HepG2 (cell line): ENCODE measurements at regions not wholly inside any gene's neighbourhood (a gene's known extent, or its start where the extent isn't known, plus 50 kb on each side); places are given as distances from the start of the nearest gene placed in this dataset.

Experiments
- ATAC-seq: fragments of 200-7000 bp; cut with Tn5 transposase; 3 replicates; pipeline ENCODE4 v1.9.1; 2020; ENCODE audit warnings: mild to moderate bottlenecking, moderate library complexity
- BruUV-seq: library from RNA; stranded (reverse); fragments of 400-500 nt; replicated peaks from 2 replicates; lab custom pipeline; 2021; lab: Mats Ljungman, UMichigan
- CTCF ChIA-PET: fragments of 300-600 bp; formaldehyde crosslinking; extraction: SDS; loops from one replicate; lab custom pipeline; 2021; ENCODE audit warnings: low total read pairs, inconsistent platforms, low intra/inter-chr PET ratio; lab: Yijun Ruan, JAX
- POLR2A ChIA-PET: fragments of 350-600 bp; sonication (Branson Sonifier 250); formaldehyde crosslinking; loops from one replicate; lab custom pipeline; 2020; ENCODE audit warnings: antibody characterized with exemption, inconsistent platforms; lab: Yijun Ruan, JAX
- DNase-seq: peaks from one replicate; pipeline ENCODE4 v3.0.0-alpha.2; 2015; ENCODE audit warnings: low spot score
- FAIRE-seq: peaks from 3 replicates; lab custom pipeline; 2011; peaks lifted over from hg19 to GRCh38; lab: Jason Lieb, UNC
- H2AFZ ChIP-seq: one replicate; pipeline ENCODE4 v1.6.1; 2011; ENCODE audit warnings: low read length, inconsistent platforms
- H3K27ac ChIP-seq: fragments of 300-600 bp; 3 replicates; pipeline ENCODE4 v1.8.0; 2011; ENCODE audit warnings: mixed run types, mild to moderate bottlenecking, mixed read lengths, low read length, inconsistent platforms; ENCODE audit not compliant: insufficient read depth; ENCODE audit errors: extremely low read length
- H3K27me3 ChIP-seq, 2 experiments: fragments of 200-600 bp in 1 of 2; 2 replicates in 1 of 2; 3 replicates in 1 of 2; pipeline versions ENCODE4 v1.6.0 to v1.8.0; 2011; ENCODE audit warnings: low read length in 2 of 2, mild to moderate bottlenecking in 2 of 2, moderate library complexity in 2 of 2, inconsistent platforms in 1 of 2; ENCODE audit not compliant: insufficient read depth in 2 of 2, control insufficient read depth in 1 of 2
- H3K36me3 ChIP-seq, 2 experiments: fragments of 200-600 bp in 1 of 2; replicated peaks in 1 of 2; 2 replicates in 1 of 2; 3 replicates in 1 of 2; pipeline versions ENCODE4 v1.5.1 to v1.8.0; 2011; ENCODE audit warnings: low read length in 2 of 2, inconsistent platforms in 1 of 2; ENCODE audit not compliant: insufficient read depth in 2 of 2, control insufficient read depth in 1 of 2
- H3K4me1 ChIP-seq: 2 replicates; pipeline ENCODE4 v1.5.1; 2012; ENCODE audit warnings: low read length, inconsistent platforms; ENCODE audit not compliant: insufficient read depth
- H3K4me2 ChIP-seq: 2 replicates; pipeline ENCODE4 v1.6.0; 2011; ENCODE audit warnings: low read depth, low read length, inconsistent platforms
- H3K4me3 ChIP-seq, 3 experiments: fragments of 200-600 bp in 1 of 3; sonication (generic), shearing (Covaris generic) in 1 of 3; replicated peaks in 1 of 3; 2 replicates each; pipeline ENCODE4 v1.5.1; 2011 to 2016; ENCODE audit warnings: low read length in 3 of 3, inconsistent platforms in 2 of 3, low read depth in 2 of 3, mild to moderate bottlenecking in 2 of 3, control low read depth in 1 of 3, mixed read lengths in 1 of 3; ENCODE audit not compliant: insufficient read depth in 1 of 3
- H3K79me2 ChIP-seq: one replicate; pipeline ENCODE4 v1.6.1; 2011; ENCODE audit warnings: low read length, inconsistent platforms; ENCODE audit not compliant: insufficient read depth
- H3K9ac ChIP-seq: 2 replicates; pipeline ENCODE4 v1.6.0; 2011; ENCODE audit warnings: mild to moderate bottlenecking, low read depth, low read length, inconsistent platforms; ENCODE audit not compliant: insufficient read depth
- H3K9me3 ChIP-seq: 2 replicates; pipeline ENCODE4 v1.5.1; 2012; ENCODE audit warnings: mild to moderate bottlenecking, low read length
- H4K20me1 ChIP-seq: 2 replicates; pipeline ENCODE4 v1.6.0; 2011; ENCODE audit warnings: inconsistent platforms, mild to moderate bottlenecking, low read length, moderate library complexity; ENCODE audit not compliant: insufficient read depth
- CENPX ChIP-seq: sonication (generic); formaldehyde crosslinking; IDR thresholded peaks from 2 replicates; pipeline ENCODE4 v1.9.0; 2021; ENCODE audit warnings: mild to moderate bottlenecking, missing genetic modification reagents, moderate library complexity
- NRL ChIP-seq: sonication (generic); formaldehyde crosslinking; IDR thresholded peaks from 2 replicates; pipeline ENCODE4 v1.5.0; 2020; ENCODE audit warnings: missing genetic modification reagents, mild to moderate bottlenecking, moderate library complexity, borderline replicate concordance
- ZNF800 ChIP-seq: sonication (generic); formaldehyde crosslinking; IDR thresholded peaks from 2 replicates; pipeline ENCODE4 v1.4.0; 2020; ENCODE audit warnings: missing genetic modification reagents
- WGBS: methylation state at CpG from one replicate; pipeline ENCODE4 v1.1.6; 2017; ENCODE audit warnings: low lambda C conversion rate; 5-methylcytosine and 5-hydroxymethylcytosine counted together
- in situ Hi-C: cut with HindIII; loops from 2 replicates; pipeline ENCODE4 v1.10.0; 2017; ENCODE audit warnings: low pct_unique_long_range_greater_than_20kb; ENCODE audit not compliant: extremely low pct_ligation_motif_present
- intact Hi-C: fragments of 100-400 bp; cut with micrococcal nuclease; formaldehyde crosslinking; loops from one replicate; pipeline ENCODE4 v1.10.0; 2022; ENCODE audit not compliant: unreplicated experiment
- TF ChIP-seq, protein P1 (sequence below): fragments of 450-650 bp; IDR thresholded peaks from 2 replicates; pipeline ENCODE4 v1.6.1; 2016

DNA sequence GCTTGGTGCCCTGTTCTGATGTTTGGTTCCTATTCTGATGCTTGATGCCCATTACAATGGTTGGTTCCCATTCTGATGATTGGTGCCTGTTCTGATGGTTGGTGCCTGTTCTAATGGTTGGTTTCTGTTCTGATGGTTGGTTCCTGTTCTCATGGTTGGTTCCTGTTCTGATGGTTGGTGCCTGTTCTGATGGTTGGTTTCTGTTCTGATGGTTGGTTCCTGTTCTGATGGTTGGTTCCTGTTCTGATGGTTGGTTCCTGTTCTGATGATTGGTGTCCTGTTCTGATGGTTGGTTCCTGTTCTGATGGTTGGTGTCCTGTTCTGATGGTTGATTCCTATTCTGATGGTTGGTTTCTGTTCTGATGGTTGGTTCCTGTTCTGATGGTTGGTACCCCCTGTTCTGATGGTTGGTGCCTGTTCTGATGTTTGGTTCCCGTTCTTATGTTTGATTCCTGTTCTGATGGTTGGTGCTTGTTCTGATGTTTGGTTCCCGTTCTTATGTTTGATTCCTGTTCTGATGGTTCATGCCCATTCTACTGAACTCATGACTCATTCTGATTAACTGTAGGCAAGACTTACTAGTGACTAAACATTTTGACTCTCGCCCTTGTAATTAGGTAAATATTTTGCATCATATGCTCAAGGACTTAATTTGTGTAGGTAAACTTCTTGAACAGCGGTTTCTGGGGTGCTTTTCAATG lies 146.2 kb downstream of the DLL1 start:
- in situ Hi-C loops = no loop called here
- WGBS = 2% methylated on average over 4 of the region's 4 CpGs
- ChIA-PET CTCF (no interaction called here), POLR2A (no interaction called here)
- Histone ChIP-seq H3K27ac (no peak overlapping the region), H3K9ac (no peak overlapping the region), H3K9me3 (no peaks in the 10 kb centered on the region), H2AFZ (no peak overlapping the region), H3K4me3 (no peak overlapping the region), H3K79me2 (no peaks in the 10 kb centered on the region), H3K27me3 (peaks cover 12 to 46% of the 10 kb centered on the region in 2 experiments; a peak in 3 of 5 replicates), H3K4me2 (no peak overlapping the region), H4K20me1 (no peaks in the 10 kb centered on the region), H3K36me3 (no peaks in the 10 kb centered on the region), H3K4me1 (peaks cover 11% of the 10 kb centered on the region)
- no peak for ATAC-seq
- no peak for DNase-seq
- intact Hi-C loops = no loop called here
- BruUV-seq = no TSS peak
- no peak for FAIRE-seq
- TF ChIP-seq, protein P1, sequence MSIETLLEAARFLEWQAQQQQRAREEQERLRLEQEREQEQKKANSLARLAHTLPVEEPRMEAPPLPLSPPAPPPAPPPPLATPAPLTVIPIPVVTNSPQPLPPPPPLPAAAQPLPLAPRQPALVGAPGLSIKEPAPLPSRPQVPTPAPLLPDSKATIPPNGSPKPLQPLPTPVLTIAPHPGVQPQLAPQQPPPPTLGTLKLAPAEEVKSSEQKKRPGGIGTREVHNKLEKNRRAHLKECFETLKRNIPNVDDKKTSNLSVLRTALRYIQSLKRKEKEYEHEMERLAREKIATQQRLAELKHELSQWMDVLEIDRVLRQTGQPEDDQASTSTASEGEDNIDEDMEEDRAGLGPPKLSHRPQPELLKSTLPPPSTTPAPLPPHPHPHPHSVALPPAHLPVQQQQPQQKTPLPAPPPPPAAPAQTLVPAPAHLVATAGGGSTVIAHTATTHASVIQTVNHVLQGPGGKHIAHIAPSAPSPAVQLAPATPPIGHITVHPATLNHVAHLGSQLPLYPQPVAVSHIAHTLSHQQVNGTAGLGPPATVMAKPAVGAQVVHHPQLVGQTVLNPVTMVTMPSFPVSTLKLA = no peak
- no peak for TF ChIP-seq ZNF800 (CRISPR knock-in tag)
- TF ChIP-seq NRL (CRISPR knock-in tag) = no peak
- no peak for TF ChIP-seq CENPX (CRISPR knock-in tag)
